Islet precursor cell (in vitro differentiated cells): ENCODE measurements at regions not wholly inside any gene's neighbourhood (a gene's known extent, or its start where the extent isn't known, plus 50 kb on each side); places are given as distances from the start of the nearest gene placed in this dataset.

Source experiments
- DNase-seq: peaks from one replicate; pipeline ENCODE4 v3.0.0-alpha.2; 2018

DNA sequence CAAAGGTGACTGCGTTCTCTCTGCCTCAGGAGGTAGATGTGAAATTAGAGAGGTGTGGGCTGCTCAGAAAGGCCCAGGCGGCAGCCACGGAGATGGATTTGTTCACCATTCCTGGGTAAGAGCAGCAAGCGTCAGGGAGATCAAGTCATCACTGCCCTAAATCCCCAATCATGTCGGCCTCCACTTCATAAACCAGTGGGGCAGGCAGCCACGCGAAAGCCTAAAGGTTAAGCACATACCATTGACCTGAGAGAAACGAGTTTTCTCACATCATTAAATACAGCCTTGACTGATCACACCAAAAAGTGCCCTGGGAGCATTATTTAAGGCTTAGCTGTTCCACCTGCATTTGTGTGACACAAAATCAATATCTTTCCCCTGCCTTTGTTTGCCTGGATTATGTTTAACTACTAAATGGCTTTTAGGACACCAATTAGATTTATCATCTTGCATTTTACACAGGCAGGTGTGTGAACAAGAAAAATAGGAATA is 50.7 kb upstream of the FOXB1 start:
- DNase-seq: no peak

DNA sequence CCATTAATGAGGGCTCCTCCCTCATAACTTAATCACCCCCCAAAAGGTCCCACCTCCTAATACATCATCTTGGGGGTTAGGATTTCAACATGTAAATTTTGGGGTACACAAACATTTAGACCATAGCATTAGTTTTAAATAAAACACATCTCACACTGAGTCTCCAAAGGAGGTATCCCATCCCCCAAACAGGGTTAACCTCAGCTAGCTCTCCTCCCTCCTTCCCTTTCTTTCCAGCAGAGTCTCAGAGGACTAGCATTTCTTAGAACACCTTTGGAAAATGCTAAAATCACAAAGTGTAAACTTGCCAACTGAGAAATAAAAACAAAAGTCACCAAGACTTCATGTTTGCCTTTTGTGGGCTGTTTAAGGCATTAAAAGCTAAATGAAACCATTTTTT is 51.2 kb upstream of the FOXB1 start:
- no peak for DNase-seq

DNA sequence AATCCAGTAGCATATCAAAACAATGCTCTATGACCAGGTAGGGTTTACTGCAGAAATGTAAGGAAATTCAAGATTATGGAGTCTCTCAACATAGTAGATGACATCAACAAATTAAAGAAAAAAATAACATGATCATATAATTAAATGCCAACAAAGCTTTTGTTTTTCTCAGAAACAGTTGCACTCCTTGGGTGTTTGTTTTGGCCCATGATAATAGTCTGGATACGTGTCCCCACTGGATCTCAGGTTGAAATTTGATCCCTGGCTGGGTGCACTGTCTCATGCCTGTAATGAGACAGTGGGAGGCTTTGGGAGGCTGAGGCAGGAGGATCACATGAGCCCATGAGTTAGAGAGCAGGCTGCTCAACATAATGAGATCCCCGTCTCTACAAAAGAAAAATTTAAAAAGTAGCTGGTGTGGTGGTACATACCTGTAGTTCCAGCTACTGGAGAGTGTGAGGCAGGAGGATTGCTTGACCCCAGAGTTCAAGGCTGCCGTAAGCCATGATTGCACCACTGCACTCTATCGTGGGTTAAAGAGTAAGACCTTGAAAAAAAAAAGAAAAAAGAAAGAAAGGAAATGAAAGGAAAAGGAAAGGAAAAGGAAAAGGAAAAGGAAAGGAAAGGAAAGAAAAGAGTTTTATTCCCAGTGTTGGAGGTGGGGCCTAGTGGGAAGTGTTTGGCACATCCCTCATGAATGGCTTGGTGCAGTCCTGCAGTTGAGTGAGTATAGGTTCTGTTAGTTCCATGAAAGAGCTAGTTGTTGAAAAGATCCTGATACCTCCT is 53.3 kb upstream of the FOXB1 start:
- DNase-seq: no peak

DNA sequence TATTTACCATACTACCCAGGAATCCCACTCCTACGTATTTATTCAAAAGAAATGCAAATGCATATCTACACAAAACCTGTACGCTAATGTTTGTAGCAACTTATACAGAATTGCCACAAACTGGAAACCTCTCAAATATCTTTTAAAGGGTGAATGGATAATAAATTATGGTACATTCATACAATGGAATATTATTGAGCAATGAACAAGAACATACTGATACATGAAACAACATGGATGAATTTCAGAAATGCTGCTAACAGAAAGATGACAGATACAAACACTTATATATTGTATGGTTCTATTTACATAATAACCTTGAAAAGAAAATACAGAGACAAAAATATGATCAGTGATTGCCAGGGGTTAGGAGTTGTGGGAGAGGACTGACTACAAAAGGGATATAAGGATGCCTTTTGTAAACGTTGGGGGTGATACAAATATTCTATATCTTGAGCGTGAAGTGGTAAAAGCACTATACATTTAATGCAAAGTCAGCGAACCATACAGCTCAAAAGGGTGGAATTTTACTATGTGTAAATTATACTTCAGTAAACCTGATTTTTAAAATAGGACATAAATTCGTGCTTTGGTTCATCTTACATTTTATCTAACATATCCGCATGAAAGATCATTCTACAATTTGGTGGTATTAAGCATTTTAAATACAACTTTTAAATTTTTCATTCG is 55.0 kb upstream of the FOXB1 start:
- DNase-seq: no peak

DNA sequence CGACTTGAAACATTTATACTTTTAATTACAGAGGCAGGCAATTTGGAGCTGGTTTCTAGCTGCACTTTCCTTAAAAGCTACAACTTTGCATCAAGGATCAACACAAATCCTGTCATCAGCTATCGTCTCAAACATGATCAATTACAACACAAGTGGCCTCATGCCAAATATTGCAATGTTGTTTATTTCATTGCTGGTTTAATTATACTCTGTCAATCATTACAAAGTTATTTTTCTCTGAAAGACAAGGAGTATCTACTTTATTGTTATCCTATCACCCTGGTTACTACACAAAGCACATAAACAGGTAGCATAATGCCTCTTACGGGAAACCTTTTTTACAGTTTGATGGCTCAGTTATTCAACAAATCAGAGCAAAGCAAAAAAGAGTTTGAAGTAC is 58.0 kb upstream of the FOXB1 start:
- DNase-seq: no peak

DNA sequence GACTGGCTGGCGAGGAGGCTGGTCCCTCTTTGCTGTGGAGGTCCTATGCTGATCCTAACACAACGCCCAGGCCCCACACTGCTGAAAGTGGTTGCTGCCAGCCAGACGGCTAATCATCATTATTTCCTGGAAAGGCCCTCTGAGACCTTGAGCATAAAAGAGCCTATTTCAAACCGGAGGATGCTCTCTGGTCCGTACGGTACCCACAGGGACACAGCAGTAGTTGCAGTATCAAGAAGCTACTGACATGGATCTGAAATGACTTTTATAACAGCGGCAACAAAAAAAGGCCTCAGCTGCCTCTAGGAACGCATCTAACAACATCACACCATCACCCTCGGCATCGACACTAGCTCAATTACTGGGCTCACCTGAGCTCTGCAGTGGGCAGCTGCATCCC is 59.1 kb upstream of the FOXB1 start:
- no peak for DNase-seq

DNA sequence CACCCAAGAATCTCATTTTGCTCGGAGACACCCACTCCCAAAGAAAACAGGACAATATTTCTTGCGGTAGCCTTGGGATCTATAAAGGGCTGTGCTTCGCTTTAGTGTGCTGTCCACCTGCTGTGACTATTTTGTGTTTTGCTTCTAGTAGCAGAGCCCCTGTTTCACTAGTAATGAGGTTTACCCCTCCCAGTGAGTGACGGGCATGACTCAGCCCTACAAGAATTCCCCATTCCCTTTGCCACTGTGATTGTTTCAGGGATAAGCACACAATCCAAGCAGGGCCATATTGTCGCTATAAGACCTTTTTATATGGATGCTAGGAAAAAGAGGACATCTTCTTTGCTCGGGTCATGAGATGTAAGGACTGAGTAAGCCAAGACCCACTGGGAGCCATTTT is 62.5 kb upstream of the FOXB1 start:
- DNase-seq: peak; percentile 79

DNA sequence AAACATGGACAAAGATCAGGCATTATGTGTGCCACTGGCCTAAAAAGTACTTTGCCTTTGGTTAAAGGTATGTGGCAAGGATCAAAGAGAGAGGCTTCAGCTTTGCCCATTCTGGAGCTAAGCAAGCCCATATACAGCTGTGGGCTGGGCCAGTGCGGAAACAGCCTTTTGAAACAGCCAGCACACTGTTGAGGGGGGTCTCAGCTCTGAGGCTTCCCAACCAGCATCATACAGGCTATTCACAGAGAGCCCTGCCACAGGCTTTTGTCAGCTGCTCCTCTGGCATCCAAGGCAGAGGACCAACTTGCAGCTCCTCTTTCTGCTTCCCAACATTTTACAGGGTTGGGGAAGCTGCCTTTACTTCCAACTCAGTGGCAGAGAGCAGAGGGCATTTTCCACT is 63.2 kb upstream of the FOXB1 start:
- DNase-seq: no peak

DNA sequence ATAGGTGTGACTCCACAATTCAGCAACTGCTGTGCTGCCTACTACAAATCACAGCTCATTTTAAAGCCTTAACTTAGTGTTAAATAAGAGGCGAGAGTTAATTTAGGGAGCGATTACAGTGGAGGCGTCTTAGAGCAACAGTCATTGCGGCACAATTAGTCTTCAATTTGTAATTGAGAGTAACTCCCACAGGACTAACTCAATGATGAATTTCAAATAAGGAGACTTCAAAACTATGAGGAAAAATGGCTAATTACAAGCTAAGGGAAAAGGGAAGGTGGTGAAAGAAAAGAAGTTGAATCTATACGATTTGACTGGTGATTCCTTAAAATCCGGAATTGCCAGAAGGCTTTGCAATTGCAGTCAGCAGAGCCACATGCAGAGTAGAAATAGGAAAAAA is 63.7 kb upstream of the FOXB1 start:
- no peak for DNase-seq

DNA sequence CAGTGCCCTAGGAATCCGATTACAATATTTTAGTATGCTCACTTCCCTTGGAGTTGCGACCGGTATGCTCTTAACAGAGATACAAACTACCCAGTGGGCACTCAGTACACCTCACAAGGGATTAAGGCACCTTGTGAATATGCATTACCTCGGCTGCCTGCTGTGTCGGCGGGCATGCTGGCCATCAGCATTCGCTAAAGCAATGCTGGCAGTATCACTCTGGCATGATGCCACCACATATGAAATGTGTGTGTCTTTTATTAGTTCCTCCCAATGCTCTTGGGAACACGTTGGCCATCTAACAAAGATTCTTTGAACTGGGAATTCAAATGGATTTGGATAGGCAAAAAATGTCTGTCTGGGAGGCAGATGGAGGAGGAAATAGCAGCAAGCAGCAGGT is 67.4 kb upstream of the FOXB1 start:
- DNase-seq: no peak

DNA sequence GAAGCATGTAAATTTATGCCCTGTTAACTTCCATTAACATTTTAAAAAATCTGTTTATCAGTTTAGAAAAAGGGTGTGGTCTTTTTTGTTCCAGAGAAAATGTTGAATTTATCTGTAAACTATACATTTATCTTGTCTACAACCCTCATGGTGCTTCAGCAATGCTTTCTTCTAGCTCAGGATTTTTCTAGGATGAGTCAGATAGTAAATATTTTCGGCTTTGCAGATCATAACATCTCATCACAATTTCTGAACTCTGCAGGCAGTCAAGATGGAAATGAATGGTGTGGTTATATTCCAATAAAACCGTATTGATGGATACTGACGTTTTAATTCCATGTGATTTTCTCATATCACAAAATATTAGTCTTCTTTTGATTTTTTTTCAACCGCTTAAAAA is 70.5 kb upstream of the FOXB1 start:
- no peak for DNase-seq

DNA sequence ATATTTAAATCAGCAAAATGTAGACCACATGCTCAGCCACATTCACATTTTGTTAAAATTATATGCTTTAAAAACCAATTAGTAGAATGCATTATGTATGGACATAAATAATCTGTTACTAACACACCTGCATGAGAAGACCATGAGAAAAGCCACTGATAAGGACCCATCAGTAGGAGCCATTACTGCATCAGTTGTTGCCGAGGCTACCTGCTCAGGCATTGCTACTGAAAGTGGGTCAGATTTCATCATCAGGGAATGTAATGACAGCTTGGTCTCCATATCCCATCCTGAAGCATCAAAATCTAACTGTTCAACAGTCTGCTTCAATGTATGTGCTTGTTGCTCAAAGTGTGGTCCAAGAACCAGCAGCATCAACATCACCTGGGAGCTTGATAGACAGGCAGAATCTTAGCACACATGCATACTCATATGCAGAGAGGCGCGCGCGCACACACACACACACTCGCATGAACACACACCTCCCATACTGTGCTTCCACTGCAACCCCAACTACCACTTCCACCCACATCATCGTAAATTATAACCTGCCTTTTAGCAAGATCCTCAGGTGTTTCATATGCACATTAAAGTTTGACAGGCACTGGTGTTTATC is 72.4 kb upstream of the FOXB1 start:
- DNase-seq: no peak

DNA sequence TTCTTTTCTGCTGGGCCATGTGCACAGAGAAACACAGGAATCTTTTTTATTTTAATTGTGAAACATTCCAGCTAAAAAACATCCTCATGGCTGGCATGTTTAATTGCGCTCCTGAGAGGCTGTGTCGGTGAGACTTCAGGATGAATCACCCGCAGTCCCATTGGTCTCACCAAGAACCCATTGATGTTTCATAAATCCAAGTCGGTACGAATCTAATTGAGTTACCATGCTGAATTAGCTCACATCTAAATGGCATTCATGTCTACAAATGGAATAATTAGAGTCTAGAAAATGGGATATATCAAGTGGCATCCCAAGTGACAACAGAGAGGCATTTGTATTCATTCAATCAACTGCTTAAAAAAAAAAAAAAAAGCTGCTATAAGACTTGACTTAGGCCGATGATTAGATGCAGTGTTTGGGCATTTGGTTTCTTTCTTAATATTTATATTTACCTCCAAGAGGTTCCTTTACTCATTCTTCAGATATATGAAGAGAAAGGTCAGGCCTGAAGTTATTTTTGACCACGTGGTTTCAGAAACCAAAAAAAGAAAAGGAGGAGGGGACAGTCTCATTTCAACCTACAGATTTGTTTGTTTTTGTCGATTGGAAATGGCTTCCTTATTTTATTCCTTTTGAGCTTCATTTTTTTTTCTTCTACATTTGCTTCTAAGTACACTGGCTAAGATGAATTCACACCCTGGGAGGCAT is 79.1 kb upstream of the FOXB1 start:
- DNase-seq: no peak

DNA sequence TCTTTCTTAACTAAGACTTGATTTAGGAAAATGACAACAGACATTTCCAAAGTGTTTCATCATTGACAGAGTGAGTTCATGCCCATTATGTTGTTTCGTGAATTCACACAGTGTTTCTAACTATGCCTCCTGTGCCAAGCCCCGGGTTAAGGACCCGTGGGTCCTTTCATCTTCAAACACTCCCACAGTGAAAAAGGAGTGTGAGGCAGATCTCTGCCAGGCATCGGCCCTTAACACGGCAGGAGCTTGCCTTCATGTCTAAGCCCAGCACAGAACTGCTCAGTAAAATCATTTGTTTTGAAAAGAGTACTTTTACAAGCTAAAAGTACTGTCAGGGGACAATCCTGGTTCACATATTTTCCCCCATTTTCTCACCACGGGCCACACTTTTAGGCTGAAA is 80.0 kb upstream of the FOXB1 start:
- DNase-seq: no peak

DNA sequence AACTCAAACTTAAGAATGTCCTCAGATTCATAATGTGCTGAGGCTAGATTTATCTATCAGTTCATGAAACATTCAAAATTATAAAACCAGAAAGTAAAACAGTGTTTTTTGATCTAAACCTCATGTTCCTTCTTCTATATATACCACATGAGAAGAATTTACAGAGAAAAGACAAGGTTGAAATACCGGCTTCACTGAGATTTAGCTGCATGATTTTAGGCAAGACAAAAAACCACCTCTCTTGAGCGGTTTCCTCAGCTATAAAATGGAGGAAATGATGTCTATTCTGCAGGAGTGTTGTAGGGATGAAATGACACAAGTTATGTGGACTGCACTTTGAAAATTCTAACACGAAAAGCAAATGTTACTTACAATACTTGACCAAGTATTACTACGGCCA is 80.6 kb upstream of the FOXB1 start:
- no peak for DNase-seq

DNA sequence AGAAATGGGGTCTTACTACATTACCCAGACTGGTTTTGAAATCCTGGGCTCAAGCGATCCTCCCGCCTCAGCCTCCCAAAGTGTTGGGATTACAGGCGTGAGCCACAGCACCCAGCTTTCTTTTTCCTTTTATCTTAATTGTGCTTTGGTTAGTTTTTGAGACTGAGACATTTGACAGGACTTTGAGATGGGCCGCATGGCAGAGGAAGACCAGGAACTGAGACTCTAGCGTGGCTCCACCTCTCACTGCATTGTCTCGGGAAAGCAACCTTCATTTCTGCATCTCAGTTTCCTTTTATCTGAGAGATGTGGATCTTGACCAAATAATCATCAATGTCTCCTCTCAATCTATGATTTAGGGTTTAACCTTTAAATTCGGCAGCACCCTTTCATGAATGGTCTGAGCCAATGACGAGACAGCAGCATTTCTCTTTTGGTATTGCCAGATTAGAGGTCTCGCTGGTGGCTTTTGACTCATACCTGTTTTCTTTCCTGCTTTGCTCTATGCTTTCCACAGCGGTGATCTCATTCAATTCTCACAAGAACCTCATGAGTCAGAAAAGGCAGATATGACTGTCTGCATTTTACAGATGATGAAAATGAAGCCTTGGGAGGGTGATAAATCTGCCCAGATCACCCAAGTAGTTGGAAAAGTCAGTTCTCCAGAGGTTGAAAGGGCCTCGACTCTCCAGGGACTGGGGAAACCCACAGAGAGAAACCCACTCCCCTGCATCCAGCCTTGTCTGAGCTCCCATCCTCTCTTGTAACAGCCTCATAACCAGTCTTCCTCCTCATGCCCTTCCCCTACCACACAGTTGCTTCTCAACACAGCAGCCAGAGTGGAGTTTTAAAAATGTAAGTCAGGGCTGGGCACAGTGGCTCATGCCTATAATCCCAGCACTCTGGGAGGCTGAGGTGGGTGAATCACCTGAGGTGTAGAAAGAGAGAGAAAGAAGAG is 84.8 kb upstream of the FOXB1 start:
- no peak for DNase-seq

DNA sequence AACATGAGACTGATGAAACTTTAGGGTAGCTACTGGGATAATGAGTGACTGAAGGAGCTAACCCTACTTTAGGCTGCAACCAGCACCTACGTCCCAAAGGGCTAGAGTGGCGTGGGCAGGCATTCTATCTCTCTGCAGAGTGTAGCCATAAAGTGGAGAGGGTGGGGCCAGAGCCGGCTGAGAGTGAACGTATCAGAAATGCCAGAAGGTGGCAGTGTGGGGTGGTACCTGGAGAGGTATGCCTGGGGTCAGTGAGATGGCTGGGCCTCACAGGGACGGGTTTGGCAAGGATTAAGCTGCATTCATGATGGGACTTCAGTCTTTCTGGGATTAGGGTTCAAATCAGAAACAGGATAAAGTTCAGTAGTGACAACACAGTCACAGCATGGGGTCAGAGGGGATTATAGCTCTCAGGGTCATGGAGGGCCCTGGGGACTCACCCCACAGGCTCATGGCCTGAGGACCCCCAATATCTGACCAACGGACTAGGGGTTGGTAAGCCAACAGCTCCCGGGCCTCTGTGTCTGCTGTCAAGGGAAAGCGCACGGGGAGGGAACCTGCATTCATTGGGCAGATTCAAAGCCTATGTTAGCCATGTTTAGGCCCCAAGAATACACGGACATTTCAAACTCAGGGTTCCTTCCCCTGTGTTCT is 86.5 kb upstream of the FOXB1 start:
- DNase-seq: peak; percentile 89

DNA sequence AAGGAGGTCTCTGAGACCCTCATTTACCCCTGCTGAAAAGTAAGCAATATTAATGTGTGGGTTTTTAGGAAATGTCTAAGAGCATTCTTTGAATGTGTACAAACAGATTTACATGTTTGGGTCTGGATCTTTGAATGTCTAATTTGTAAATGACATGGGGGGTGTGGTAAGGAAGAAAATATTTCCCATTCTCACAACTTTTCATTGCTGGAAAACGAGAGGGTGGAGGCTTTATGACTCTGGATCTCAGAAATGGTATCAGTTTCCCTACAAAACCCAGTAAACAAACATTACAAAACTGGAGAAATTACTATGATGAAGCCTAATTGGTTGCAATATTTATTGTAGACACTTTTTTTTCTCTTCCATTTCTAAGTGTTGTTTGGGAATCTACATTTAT is 98.1 kb upstream of the FOXB1 start:
- no peak for DNase-seq

DNA sequence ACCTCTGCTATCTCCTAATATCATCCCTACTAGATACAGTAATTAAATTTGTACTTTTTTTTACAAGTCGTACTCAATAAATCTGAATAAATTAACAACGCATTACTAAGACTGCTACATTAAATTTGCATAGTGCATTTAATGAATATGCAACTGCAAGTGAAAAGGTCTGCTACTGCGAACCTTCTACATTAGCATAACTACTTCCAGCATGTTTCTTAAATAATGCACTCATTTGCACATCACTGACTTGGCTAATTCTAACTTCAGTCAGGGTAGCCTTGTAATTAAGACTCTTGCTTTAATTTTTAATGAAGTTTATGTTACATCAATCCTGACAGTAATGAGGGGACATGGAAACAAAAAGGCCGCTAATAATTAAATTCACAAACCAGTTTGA is 98.9 kb upstream of the FOXB1 start:
- DNase-seq: no peak

DNA sequence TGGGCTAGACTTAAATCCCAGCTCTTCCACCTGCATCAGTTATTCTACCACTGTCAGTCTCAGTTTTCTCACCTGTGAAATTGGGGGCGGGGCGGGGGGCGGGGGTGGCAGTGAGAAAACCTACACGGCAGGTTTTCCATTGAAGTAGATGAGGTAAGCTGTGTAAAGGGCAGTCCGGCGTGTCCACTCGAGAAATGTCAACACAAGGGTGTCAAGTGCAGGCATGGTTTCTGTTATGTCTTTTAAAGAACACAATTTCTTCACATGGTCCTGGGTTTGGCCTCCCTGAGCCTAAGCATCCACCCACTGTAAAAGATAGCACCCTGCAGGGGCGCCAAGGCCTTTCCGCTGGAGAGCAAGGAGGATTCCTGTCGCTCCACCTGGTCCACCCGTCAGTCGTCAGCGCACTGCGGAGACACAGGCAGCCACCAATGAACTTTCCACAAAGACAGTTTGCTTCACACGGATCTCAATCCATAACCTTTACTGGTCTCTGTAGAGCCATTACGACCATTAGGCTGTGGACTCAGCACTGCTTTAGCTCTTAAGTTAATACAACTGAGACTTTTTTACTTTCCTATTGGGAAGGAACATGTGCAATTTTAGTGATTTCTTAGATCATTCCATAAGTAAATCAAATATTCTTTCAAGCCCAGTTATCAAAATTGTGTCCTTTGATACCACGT is 99.5 kb upstream of the FOXB1 start:
- no peak for DNase-seq

DNA sequence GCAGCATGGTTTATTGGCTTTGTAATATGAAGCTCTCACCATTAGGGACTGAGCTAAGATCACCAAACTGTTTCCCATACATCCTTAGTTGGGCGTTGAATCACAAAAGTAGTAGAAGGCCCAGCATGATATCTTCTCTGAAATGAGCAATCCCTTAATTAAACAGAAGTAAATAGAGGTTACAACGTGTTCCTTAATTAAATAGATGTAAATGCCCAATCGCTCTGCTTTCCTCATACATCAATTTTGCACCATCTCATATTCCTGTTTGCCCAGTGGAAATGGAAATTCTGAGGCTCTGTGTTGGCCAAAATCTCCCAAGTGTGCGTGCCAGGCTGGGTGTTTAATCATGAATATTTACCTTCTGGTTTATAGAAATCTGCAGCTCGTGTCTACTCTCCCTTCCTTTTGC is 107.4 kb upstream of the FOXB1 start:
- DNase-seq: no peak
